DOHH2 (cell line): ENCODE measurements at regions not wholly inside any gene's neighbourhood (a gene's known extent, or its start where the extent isn't known, plus 50 kb on each side); places are given as distances from the start of the nearest gene placed in this dataset.

Experiments used
- H3F3A ChIP-seq: fragments of 200-600 bp; sonication (generic), shearing (Covaris generic); 2 replicates; pipeline ENCODE4 v1.6.0; 2016; ENCODE audit warnings: antibody characterized with exemption, mild to moderate bottlenecking; ENCODE audit not compliant: control insufficient read depth, insufficient read depth
- H3K27ac ChIP-seq: fragments of 200-600 bp; sonication (generic); 2 replicates; pipeline ENCODE4 v1.5.1; 2014; ENCODE audit warnings: low read depth, mild to moderate bottlenecking, low read length, moderate library complexity
- H3K27me3 ChIP-seq: fragments of 200-600 bp; sonication (generic); 2 replicates; pipeline ENCODE4 v1.6.1; 2014; ENCODE audit warnings: mild to moderate bottlenecking, low read length, mixed read lengths; ENCODE audit not compliant: control insufficient read depth
- H3K36me3 ChIP-seq: fragments of 200-600 bp; sonication (generic); 2 replicates; pipeline ENCODE4 v1.6.1; 2014; ENCODE audit warnings: mild to moderate bottlenecking, low read length, moderate library complexity, mixed read lengths; ENCODE audit not compliant: control insufficient read depth
- H3K4me1 ChIP-seq: fragments of 200-600 bp; sonication (generic); 2 replicates; pipeline ENCODE4 v1.6.1; 2014; ENCODE audit warnings: mild to moderate bottlenecking, low read length, mixed read lengths; ENCODE audit not compliant: control insufficient read depth
- H3K4me2 ChIP-seq: fragments of 200-600 bp; sonication (generic); 2 replicates; pipeline ENCODE4 v1.6.0; 2014; ENCODE audit warnings: mild to moderate bottlenecking, low read length, moderate library complexity
- H3K4me3 ChIP-seq: fragments of 200-600 bp; sonication (generic); 2 replicates; pipeline ENCODE4 v1.5.1; 2014; ENCODE audit warnings: mild to moderate bottlenecking, low read length, mixed read lengths
- H3K79me2 ChIP-seq: fragments of 200-600 bp; sonication (generic); 2 replicates; pipeline ENCODE4 v1.6.1; 2014; ENCODE audit warnings: mild to moderate bottlenecking, low read length, mixed read lengths; ENCODE audit not compliant: control insufficient read depth
- H3K9me2 ChIP-seq: fragments of 200-600 bp; sonication (generic); replicated peaks from 2 replicates; pipeline ENCODE4 v1.6.1; 2014; ENCODE audit warnings: mild to moderate bottlenecking, low read length, mixed read lengths; ENCODE audit not compliant: control insufficient read depth
- H3K9me3 ChIP-seq: fragments of 200-600 bp; sonication (generic); 2 replicates; pipeline ENCODE4 v1.6.1; 2014; ENCODE audit warnings: antibody characterized with exemption, low read length, mixed read lengths; ENCODE audit not compliant: control insufficient read depth, insufficient read depth
- H4K20me1 ChIP-seq: fragments of 200-600 bp; sonication (generic); 2 replicates; pipeline ENCODE4 v1.6.0; 2014; ENCODE audit warnings: low read depth, mild to moderate bottlenecking, antibody characterized with exemption, low read length, moderate library complexity; ENCODE audit not compliant: control insufficient read depth, insufficient read depth
- EZH2phosphoT487 ChIP-seq: fragments of 200-600 bp; sonication (generic); IDR thresholded peaks from 2 replicates; pipeline ENCODE4 v1.6.1; 2017; ENCODE audit warnings: borderline replicate concordance, mild to moderate bottlenecking, antibody characterized with exemption, low read length, moderate library complexity, mixed read lengths
- TF ChIP-seq, protein P1 (sequence below): fragments of 200-600 bp; sonication (generic); IDR thresholded peaks from one replicate; pipeline ENCODE4 v1.5.1; 2014; ENCODE audit warnings: antibody characterized with exemption, mild to moderate bottlenecking, low read depth, low read length; ENCODE audit not compliant: poor library complexity, severe bottlenecking

DNA sequence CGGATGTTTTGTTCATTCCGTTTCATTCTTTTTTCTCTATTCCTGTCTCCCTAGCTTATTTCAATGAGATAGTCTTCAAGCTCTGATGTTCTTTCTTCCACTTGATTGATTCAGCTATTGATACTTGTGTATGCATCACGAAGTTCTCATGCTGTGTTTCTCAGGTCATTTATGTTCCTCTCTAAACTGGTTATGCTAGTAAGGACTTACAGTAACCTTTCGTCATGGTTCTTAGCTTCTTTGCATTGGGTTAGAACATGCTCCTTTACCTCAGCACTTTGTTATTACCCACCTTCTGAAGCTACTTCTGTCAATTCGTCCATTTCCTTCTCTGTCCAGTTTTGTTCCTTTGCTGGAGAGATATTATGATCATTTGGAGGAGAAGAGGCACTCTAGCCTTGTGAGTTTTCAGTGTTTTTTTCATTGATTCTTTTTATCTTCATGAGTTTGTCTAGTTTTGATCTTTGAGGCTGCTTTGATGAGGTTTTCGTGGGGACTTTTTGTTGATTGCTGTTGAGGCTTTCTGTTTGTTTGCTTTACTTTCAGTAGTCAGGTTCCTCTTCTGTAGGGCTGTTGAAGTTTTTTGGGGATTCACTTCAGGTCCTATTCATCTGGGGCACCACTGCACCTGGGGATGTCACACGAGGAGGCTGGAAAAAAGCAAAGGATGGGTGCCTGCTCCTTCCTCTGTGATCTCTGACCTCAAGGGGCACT lies 496.9 kb upstream of the LRRC7 start:
- H3K27ac ChIP-seq, result no peak overlapping the region
- no peaks in the 10 kb centered on the region for H3K27me3 ChIP-seq
- H3K9me2 ChIP-seq, result no peaks in the 10 kb centered on the region
- H3K79me2 ChIP-seq, result no peaks in the 10 kb centered on the region
- no peaks in the 10 kb centered on the region for H3F3A ChIP-seq
- H3K4me3 ChIP-seq, result no peak overlapping the region
- H3K4me1 ChIP-seq, result no peaks in the 10 kb centered on the region
- H3K9me3 ChIP-seq, result no peaks in the 10 kb centered on the region
- no peaks in the 10 kb centered on the region for H4K20me1 ChIP-seq
- no peaks in the 10 kb centered on the region for H3K36me3 ChIP-seq
- no peak overlapping the region for H3K4me2 ChIP-seq
- TF ChIP-seq, protein P1, sequence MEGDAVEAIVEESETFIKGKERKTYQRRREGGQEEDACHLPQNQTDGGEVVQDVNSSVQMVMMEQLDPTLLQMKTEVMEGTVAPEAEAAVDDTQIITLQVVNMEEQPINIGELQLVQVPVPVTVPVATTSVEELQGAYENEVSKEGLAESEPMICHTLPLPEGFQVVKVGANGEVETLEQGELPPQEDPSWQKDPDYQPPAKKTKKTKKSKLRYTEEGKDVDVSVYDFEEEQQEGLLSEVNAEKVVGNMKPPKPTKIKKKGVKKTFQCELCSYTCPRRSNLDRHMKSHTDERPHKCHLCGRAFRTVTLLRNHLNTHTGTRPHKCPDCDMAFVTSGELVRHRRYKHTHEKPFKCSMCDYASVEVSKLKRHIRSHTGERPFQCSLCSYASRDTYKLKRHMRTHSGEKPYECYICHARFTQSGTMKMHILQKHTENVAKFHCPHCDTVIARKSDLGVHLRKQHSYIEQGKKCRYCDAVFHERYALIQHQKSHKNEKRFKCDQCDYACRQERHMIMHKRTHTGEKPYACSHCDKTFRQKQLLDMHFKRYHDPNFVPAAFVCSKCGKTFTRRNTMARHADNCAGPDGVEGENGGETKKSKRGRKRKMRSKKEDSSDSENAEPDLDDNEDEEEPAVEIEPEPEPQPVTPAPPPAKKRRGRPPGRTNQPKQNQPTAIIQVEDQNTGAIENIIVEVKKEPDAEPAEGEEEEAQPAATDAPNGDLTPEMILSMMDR, result no peak
- no peak for TF ChIP-seq EZH2phosphoT487

DNA sequence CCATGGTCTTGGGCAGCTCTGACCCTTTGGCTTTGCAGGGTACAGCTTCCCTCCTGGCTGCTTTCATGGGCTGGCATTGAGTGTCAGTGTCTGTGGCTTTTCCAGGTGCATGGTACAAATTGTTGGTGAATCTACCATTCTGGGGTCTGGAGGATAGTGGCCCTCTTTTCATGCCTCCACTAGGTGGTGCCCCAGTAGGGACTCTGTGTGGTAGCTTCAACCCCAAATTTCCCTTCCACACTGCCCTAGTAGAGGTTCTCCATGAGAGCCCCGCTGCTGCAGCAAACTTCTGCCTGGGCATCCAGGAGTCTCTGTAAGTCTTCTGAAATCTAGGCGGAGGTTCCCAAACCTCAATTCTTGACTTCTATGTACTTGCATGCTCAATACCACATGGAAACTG lies 494.5 kb upstream of the LRRC7 start:
- H3K27ac ChIP-seq, result no peak overlapping the region
- H3K4me1 ChIP-seq, result no peaks in the 10 kb centered on the region
- no peaks in the 10 kb centered on the region for H4K20me1 ChIP-seq
- no peak overlapping the region for H3K4me2 ChIP-seq
- H3K4me3 ChIP-seq, result no peak overlapping the region
- H3K36me3 ChIP-seq, result no peaks in the 10 kb centered on the region
- TF ChIP-seq, protein P1, result peak; percentile 25
- TF ChIP-seq EZH2phosphoT487, result no peak
- no peaks in the 10 kb centered on the region for H3K9me2 ChIP-seq
- H3K27me3 ChIP-seq, result no peaks in the 10 kb centered on the region
- H3K9me3 ChIP-seq, result no peaks in the 10 kb centered on the region
- no peaks in the 10 kb centered on the region for H3F3A ChIP-seq
- H3K79me2 ChIP-seq, result no peaks in the 10 kb centered on the region

DNA sequence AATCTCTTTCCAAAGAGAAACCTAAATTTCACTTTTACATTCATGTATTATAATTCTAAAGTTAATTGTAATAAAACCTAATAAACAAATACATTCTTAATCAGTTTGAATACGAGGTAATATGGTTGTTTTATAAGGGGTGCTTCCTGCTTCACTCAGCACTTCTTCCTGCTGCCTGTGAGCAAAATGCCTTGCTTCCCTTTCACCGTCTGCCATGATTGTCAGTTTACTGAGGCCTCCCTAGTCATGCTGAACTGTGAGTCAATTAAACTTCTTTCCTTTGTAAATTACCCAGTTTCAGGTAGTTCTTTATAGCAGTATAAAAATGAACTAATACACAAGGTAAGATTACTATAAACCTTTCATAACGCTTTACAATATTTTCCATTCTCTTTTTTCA lies 491.1 kb upstream of the LRRC7 start:
- no peaks in the 10 kb centered on the region for H3K79me2 ChIP-seq
- H3K27ac ChIP-seq, result no peak overlapping the region
- H4K20me1 ChIP-seq, result no peaks in the 10 kb centered on the region
- H3K36me3 ChIP-seq, result no peaks in the 10 kb centered on the region
- no peak overlapping the region for H3K4me3 ChIP-seq
- H3K9me3 ChIP-seq, result no peaks in the 10 kb centered on the region
- H3K4me1 ChIP-seq, result no peaks in the 10 kb centered on the region
- no peaks in the 10 kb centered on the region for H3F3A ChIP-seq
- no peaks in the 10 kb centered on the region for H3K27me3 ChIP-seq
- H3K9me2 ChIP-seq, result no peaks in the 10 kb centered on the region
- TF ChIP-seq EZH2phosphoT487, result no peak
- TF ChIP-seq, protein P1, result no peak
- H3K4me2 ChIP-seq, result no peak overlapping the region

DNA sequence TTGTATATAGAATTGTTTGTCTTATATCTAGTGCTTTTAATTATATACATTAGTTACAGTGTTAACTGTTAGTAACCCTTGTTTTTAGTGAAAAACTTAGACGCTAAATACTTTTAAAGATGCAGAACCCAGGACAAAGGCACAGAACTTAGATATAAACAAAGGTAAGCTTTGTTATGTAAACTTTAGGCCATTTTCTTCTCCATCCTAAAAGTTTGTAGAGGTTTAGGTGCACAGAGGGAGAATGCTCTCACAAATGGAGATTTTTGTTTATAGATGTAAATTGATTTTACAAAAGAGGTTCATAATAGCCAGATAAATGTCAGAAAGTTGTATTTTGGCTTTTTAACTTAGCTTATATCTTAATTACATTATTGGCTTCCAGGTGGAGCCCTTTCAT lies 490.5 kb upstream of the LRRC7 start:
- Histone ChIP-seq H3K27me3 (no peaks in the 10 kb centered on the region), H3K4me3 (no peak overlapping the region), H3K9me3 (no peaks in the 10 kb centered on the region), H3K9me2 (no peaks in the 10 kb centered on the region), H3F3A (no peaks in the 10 kb centered on the region), H3K79me2 (no peaks in the 10 kb centered on the region), H3K27ac (no peak overlapping the region), H3K4me2 (no peak overlapping the region), H3K36me3 (no peaks in the 10 kb centered on the region), H4K20me1 (no peaks in the 10 kb centered on the region), H3K4me1 (no peaks in the 10 kb centered on the region)
- TF ChIP-seq, protein P1, result no peak
- TF ChIP-seq EZH2phosphoT487, result no peak
